HG03135 (cell line): ENCODE measurements at regions not wholly inside any gene's neighbourhood (a gene's known extent, or its start where the extent isn't known, plus 50 kb on each side); places are given as distances from the start of the nearest gene placed in this dataset.

ENCODE experiments used
- ATAC-seq: cut with Tn5 transposase; IDR thresholded peaks from one replicate; pipeline ENCODE4 v1.9.1; 2021; ENCODE audit warnings: mild to moderate bottlenecking, moderate library complexity; ENCODE audit not compliant: unreplicated experiment

- no peak for ATAC-seq
Measured at GRCh38 chr2:188039307-188039706, 252.4 kb upstream of the GULP1 start.

- no peak for ATAC-seq
Measured at GRCh38 chr2:188042412-188042811, 249.3 kb upstream of the GULP1 start.

DNA sequence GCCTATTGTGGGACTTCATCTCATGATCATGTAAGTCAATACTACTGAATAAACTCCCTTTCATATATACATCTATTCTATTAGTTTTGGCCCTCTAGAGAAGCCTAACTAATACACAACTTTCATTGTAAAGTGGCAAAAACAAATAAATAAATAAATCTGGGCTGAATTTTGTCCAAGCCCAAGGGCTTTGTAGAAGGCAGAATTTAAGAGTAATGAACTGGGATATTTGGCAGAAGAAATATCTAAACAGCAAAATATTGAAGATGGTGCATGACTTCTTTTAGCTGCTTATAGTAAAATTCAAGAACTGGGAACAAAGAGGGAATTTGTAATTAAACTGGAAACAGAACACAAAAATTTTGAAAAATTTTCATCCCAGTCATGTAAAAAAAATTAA is 246.7 kb upstream of the GULP1 start:
- no peak for ATAC-seq

GRCh38 chr2:188046437-188046836 is 245.2 kb upstream of the GULP1 start:
- no peak for ATAC-seq

DNA sequence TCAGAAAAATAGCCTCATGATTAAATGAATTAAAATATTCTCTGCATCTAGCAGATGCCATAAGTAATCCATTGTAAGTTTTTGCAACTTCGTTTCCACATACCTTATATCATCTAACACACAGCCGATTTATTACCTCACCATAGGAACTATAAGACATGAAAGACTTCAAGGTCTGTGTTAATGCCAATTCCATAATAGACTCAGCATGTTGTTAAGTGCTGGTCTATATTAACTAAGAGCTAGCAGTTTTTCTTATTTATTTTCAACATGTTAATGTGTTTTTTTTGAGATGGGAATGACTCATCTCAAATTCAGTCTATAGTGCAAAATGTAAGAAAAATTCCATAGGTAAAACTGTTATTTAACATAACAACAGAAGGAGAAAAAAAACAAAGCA is 243.9 kb upstream of the GULP1 start:
- ATAC-seq = no peak

GRCh38 chr2:188050726-188051125 is 240.9 kb upstream of the GULP1 start:
- no peak for ATAC-seq

GRCh38 chr2:188051706-188052105 is 240.0 kb upstream of the GULP1 start:
- ATAC-seq = no peak

DNA sequence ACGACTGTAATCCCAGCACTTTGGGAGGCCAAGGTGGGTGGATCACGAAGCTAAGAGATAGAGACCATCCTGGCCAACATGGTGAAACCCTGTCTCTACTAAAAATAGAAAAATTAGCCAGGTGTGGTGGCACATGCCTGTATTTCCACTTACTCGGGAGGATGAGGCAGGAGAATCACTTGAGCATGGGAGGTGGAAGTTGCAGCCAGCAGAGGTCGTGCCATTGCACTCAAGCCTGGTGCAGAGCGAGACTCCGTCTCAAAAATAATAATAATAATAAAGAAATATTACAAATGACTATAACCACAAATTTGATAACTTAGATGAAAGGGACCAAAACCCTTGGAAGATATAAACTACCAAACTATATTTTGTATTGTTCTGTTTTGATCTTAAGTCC is 226.3 kb upstream of the GULP1 start:
- no peak for ATAC-seq

DNA sequence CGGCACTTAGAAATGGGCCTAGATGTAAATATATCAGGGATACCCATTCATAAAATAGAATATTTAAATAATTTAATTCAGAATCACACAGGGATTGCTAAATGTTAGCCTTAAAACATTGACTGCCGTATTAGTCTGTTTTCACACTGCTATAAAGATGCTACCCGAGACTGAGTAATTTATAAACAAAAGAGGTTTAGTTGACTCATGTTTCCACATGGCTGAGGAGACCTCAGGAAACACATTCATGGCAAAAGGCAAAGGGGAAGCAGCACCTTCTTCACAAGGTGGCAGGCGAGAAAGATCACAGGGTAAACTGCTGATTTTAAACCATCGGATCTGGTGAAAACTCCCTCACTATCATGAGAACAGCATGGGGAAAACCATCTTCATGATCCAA is 223.6 kb upstream of the GULP1 start:
- no peak for ATAC-seq

DNA sequence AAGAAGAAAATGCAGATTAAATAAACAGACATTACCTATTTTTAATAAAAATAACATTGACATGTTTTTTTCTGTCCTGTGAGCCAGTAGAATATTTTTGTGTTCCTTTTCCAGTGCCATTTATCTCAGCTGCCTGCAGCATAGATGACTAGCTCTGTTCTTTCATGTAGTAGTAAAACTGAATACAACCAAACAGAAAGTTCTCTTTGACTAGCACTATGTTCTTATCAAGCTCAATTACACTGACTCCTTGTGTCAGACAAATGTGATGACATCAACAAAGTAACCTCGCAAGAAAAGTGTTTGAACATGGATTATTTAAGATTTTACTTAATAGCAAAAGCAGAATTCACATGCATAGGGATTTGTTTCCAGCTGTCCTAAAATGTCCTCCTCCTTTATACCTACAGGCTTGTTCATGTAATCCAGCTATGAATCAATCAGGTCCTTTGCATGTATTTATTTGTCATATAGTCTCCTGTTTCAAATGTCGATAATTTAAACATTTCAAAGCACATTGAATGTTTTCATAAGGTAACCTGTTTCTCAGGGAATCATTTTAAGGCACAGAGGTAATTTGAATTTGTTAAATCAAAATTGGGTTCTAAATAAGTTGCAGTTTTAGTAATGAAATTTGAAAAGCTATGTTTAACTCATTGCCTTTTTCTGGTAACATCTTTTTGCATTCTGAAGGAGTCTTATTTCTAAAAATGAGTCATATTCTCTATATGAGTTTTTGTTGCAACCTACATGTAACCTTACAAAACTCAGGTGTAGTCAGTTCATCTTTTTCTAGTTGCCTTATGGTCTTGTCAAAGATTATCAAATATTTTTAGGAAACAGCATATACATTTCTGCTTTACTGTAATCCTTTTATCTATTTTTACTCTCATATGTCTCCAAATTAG is 215.3 kb upstream of the GULP1 start:
- ATAC-seq = no peak

DNA sequence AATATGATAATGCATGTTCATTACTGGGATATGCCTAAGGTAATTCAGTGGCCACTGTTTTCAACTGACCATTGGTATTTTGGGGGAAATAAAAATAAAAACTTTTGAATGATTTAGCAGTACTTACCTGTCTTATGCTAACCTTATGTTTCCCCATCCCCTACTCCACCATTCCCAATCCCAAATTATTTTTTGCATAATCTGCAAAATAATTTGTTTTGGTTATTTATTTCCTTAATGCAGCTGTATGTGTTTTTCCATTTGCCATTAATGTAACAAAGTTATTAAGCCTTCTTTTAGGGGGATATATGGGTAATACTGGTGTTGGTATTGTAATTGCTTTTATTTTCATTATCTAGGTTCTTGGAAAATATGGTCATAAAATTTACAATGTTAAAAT is 213.9 kb upstream of the GULP1 start:
- no peak for ATAC-seq

DNA sequence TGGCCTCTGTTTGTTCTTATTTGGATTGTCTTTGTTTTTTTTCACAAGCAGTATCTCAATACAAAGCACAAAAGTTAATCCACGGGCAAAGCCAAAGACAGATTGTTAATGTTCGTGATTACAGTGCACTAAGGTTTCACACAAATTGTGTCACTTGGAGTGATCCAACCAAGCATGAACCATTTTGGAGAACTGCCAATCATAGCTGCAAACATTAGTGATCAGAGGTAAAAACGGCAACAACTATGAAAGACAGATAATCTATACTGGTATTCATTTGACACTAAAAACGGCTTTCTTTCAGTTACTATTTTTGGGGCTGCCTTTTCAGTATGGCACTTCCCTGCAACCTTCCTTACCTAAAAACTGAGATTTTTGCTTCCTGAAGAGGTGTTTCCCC is 213.1 kb upstream of the GULP1 start:
- ATAC-seq = no peak

- no peak for ATAC-seq
Measured at GRCh38 chr2:188079196-188079595, 212.5 kb upstream of the GULP1 start.

GRCh38 chr2:188085421-188085820 is 206.3 kb upstream of the GULP1 start:
- ATAC-seq = no peak

DNA sequence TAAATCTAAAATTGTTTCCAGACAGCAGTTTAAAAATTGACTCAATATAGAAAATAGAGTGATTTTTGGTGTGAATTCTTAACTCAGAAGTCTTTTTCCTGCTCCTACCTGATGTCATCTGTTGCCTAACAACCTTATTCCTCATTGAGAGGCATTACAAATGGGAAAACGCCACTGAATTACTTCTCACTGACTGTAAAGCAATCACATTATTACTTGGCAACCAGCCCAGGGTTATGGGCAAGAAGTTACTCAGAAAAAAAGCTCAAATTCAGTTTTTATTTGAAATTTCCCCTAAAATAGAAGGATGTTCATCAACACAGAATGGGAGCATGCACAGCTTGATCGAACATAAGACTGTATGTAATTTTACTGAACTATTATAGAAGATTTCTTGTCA is 201.8 kb upstream of the GULP1 start:
- no peak for ATAC-seq

DNA sequence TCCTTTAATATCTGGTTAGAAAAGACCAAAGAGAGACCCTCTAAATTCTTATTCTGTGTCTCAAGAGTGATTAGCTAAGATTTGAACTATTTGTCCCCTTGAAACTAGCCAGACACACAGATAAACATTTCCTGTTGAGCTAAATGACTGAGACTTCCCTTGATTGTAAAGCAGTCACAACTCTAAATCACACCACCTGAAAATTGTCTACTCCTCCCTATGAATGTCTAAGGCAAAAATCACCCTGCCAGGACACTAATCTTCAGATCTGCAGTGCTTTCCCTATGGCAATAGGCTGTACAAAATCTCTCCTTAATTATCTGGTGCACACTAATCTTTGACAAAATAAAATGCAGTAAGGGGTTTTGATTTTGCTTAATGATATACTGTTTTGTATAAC is 200.5 kb upstream of the GULP1 start:
- ATAC-seq = no peak

DNA sequence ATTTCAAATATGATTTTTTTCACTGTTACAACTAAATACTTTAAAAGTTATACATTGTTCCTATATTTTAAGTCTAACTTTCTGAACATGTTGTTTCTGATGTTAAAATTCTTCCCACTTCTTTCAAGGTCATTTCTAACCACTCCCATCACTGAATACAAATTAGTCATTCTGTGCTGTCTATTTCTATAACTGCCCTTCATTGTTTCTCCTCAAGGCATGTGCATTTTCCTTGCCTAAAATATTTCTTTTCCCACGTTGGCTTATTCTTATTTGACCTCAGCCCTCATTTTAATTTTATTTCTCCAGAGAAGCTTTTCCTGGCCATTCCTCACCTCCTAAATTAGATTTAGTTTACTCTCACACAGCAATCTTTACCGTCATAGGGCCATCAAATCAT is 198.9 kb upstream of the GULP1 start:
- ATAC-seq = no peak

- no peak for ATAC-seq
Measured at GRCh38 chr2:188096910-188097309, 194.8 kb upstream of the GULP1 start.

- ATAC-seq = no peak
Measured at GRCh38 chr2:188102881-188103280, 188.8 kb upstream of the GULP1 start.

- ATAC-seq = no peak
Measured at GRCh38 chr2:188114014-188114413, 177.7 kb upstream of the GULP1 start.

DNA sequence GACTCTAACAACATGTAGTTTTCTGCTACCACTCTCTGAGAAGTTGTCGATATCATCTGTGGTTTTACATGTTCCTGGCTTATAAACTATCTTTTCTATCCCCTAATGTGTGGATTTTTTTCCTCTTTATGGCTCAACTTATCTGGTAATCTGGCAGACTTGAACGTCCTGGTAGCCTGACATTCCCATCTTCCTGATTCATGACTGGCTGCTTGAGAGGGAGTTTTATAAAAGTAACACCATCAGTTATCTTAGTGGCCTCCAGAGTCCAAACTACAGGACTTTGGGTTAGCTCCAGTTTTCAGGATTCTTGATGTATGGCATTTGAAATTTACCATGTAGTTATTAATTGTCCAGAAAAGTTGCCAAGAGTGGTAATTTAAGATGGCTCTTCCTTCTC is 174.0 kb upstream of the GULP1 start:
- ATAC-seq = no peak

- no peak for ATAC-seq
Measured at GRCh38 chr2:188118431-188118830, 173.2 kb upstream of the GULP1 start.
